Small intestine (tissue), 7 donors: ENCODE measurements at regions not wholly inside any gene's neighbourhood (a gene's known extent, or its start where the extent isn't known, plus 50 kb on each side); places are given as distances from the start of the nearest gene placed in this dataset.

Experiments
- DNase-seq, 2 donors: peaks; one replicate each; pipeline versions ENCODE4 v3.0.0 to v3.0.0-alpha.2; 2013
- FAIRE-seq: peaks from 2 replicates; lab custom pipeline; 2012; peaks lifted over from hg19 to GRCh38; lab: Jason Lieb, UNC
- H3K27ac ChIP-seq, 3 donors: one replicate each; pipeline ENCODE4 v1.5.1; 2013; ENCODE audit warnings: low read length in 2 of 3, mild to moderate bottlenecking in 2 of 3, control low read depth in 1 of 3, inconsistent platforms in 1 of 3, low read depth in 1 of 3, moderate library complexity in 1 of 3
- H3K27me3 ChIP-seq, 3 donors: one replicate each; pipeline ENCODE4 v1.6.1; 2013; ENCODE audit warnings: low read length in 3 of 3, inconsistent platforms in 1 of 3; ENCODE audit not compliant: control insufficient read depth in 3 of 3, insufficient read depth in 3 of 3
- H3K36me3 ChIP-seq, 3 donors: one replicate each; pipeline ENCODE4 v1.6.1; 2013; ENCODE audit warnings: low read length in 3 of 3, inconsistent platforms in 1 of 3, low read depth in 1 of 3, mild to moderate bottlenecking in 1 of 3, moderate library complexity in 1 of 3; ENCODE audit not compliant: control insufficient read depth in 3 of 3, insufficient read depth in 2 of 3
- H3K4me1 ChIP-seq, 3 donors: one replicate each; pipeline ENCODE4 v1.6.1; 2013; ENCODE audit warnings: low read length in 2 of 3, inconsistent platforms in 1 of 3, low read depth in 1 of 3, mild to moderate bottlenecking in 1 of 3, moderate library complexity in 1 of 3; ENCODE audit not compliant: control insufficient read depth in 3 of 3, insufficient read depth in 2 of 3
- H3K4me3 ChIP-seq, 3 donors: one replicate each; pipeline ENCODE4 v1.5.1; 2013; ENCODE audit warnings: low read length in 3 of 3, control low read depth in 1 of 3, inconsistent platforms in 1 of 3, low read depth in 1 of 3, mild to moderate bottlenecking in 1 of 3, moderate library complexity in 1 of 3
- H3K9me3 ChIP-seq, 2 donors: one replicate each; pipeline ENCODE4 v1.6.1; 2013; ENCODE audit warnings: low read depth in 1 of 2, low read length in 1 of 2; ENCODE audit not compliant: control insufficient read depth in 2 of 2, insufficient read depth in 1 of 2
- WGBS, 3 donors: extraction: QIAGEN DNeasy Blood & Tissue Kit; methylation state at CpG; one replicate each; pipeline ENCODE4 v1.1.7; 2013; 5-methylcytosine and 5-hydroxymethylcytosine counted together
- donor health status: healthy with polysubstance abuse.
- donor health status: control.
- donor health status: control.
- donor health status: Bipolar disorder and iron deficiency.
- donor health status: healthy.

DNA sequence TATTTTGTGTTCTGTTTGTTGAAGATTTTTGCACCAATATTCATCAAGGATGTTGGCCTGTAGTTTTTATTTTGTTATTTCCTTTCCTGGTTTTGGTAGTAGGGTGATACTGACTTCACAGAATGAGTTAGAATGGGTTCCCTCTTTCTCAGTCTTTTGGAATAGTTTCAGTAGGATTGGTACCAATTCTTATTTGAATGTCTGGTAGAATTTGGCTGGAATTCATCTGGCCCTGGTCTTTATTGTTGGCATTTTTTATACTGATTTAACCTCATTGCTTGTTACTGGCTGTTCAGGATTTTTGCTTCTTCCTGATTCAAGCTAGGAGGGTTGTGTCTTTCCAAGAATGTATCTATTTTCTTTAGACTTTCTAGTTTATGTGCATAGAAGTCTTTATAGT, 263.7 kb downstream of the SOX11 start:
- H3K27me3 ChIP-seq = no peaks in the 10 kb centered on the region
- no peaks in the 10 kb centered on the region for H3K36me3 ChIP-seq
- no peak overlapping the region for H3K4me3 ChIP-seq
- no peaks in the 10 kb centered on the region for H3K4me1 ChIP-seq
- no peaks in the 10 kb centered on the region for H3K9me3 ChIP-seq
- no peak for DNase-seq
- H3K27ac ChIP-seq = no peak overlapping the region
- FAIRE-seq = no peak

DNA sequence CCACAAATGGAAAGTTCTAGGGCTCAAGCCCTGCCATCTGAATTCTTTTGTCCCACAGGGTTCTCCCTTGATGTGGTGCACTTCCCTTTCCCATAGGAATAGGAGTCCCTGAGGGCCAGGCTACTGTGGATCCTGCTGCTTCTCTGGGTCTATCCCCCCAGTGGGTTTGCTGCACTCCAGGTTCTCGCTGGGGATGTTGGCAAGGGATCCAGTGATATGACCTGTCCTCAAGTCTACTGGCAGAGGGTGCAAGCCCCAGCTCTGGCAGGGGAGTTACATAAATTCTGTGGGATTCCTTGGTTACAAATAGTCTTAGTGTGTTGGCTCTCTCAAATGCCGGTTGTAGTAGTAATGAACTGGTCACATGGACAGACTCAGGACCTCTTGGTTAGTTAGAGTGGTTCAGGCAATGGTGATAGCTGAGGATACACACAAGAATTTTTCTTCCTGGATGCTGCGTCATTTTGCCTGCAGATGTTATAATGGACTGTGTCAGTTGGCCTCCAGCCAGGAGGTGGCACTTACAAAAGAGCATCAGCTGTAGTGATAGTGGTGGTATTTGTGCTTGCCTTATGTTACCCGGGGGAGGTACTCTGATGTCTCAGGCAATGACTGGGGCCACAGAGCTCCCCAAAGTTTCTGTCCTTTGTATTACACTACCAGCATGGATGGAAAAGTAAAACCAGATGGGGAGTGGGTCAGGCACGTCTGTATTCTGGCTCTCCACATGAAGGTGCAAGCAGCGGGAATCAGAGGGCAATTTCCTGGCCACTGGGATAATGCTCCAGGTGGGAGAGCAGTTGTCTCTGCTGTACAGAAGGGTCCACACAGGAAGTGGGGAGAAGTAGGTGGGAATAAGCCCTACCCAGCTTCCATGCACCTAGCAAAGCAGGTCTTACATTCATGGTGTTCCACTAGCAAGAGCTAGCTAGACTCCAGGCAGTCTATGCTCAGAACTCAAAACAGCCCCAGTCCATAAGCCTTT, 267.9 kb downstream of the SOX11 start:
- H3K27ac ChIP-seq = no peak overlapping the region
- DNase-seq (no peak), FAIRE-seq (no peak)
- no peaks in the 10 kb centered on the region for H3K36me3 ChIP-seq
- WGBS, 3 donors = 72 to 83% (median 78%) methylated on average over 6 of the region's 6 CpGs
- H3K9me3 ChIP-seq = peaks cover 0 to 2% of the 10 kb centered on the region in 2 donors
- no peaks in the 10 kb centered on the region for H3K27me3 ChIP-seq
- H3K4me1 ChIP-seq = no peaks in the 10 kb centered on the region
- H3K4me3 ChIP-seq = no peak overlapping the region

DNA sequence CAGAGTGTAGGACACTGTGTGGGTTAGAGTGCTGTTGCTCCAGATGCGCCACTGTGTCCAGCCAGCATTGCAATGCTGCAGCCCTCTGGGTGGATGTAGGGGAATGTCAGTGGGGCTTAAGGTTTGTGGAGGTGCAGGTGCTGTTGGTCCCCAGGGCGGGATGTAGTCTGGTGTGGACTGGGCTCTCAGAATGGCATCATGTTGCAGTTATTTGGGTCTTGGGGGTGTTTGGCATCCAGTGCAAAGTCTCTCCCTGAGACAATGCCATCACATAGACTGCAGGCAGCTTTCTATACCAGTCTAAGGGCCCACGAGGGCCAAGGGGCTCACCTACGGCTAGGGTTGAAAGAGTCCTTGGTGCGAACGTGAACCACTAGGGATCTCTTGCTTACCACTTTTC, 275.3 kb downstream of the SOX11 start:
- H3K27ac ChIP-seq = no peak overlapping the region
- no peak overlapping the region for H3K4me3 ChIP-seq
- no peaks in the 10 kb centered on the region for H3K27me3 ChIP-seq
- WGBS, 3 donors = 80 to 95% (median 93%) methylated on average over 6 of the region's 6 CpGs
- FAIRE-seq (no peak), DNase-seq (no peak)
- peaks cover 2% of the 10 kb centered on the region in 2 donors for H3K9me3 ChIP-seq
- no peaks in the 10 kb centered on the region for H3K36me3 ChIP-seq
- no peaks in the 10 kb centered on the region for H3K4me1 ChIP-seq

DNA sequence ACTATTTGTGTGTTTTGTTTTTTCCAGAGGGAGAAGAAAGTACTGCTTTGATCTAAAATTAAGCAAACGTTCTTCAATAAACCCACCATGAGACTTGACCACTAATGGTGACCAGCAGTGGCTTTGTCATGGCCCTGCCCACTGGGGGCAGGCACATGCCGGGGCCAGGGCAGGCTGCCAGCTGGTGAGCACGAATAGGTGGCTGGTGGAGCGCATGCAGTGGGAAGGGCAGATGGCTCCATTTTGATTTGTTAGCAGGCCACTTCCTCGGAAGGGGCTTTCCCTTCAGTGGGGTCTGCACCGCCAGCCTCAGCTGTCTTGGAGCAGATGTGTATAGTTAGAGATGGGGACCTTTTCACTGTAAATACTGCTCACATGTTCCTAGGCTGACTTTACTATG, 277.1 kb downstream of the SOX11 start:
- H3K4me3 ChIP-seq = no peak overlapping the region
- H3K9me3 ChIP-seq = peaks cover 0 to 2% of the 10 kb centered on the region in 2 donors
- FAIRE-seq (no peak), DNase-seq (no peak)
- no peaks in the 10 kb centered on the region for H3K4me1 ChIP-seq
- H3K36me3 ChIP-seq = no peaks in the 10 kb centered on the region
- H3K27ac ChIP-seq = no peak overlapping the region
- 76 to 79% (median 76%) methylated on average over 6 of the region's 6 CpGs for WGBS, 3 donors
- H3K27me3 ChIP-seq = no peaks in the 10 kb centered on the region

DNA sequence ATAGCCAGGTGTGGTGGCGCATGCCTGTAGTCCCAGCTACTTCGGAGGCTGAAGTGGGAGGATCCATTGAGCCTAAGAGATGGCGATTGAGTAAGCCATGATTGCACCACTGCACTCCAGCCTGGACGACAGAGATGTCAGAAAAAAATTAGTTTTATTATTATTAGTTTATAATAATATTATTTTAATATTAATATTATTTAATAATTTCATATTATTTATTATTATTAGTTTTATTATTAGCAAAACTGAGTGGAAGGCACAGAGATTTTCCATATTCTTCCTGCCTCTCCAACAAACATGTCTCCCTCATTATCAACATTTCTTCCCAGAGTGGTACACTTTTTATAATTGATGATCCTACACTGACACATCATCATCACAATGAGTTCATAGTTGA, 278.2 kb downstream of the SOX11 start:
- Histone ChIP-seq H3K4me1 (no peaks in the 10 kb centered on the region), H3K9me3 (peaks cover 0 to 2% of the 10 kb centered on the region in 2 donors), H3K27me3 (no peaks in the 10 kb centered on the region), H3K4me3 (no peak overlapping the region), H3K27ac (no peak overlapping the region), H3K36me3 (no peaks in the 10 kb centered on the region)
- DNase-seq (no peak), FAIRE-seq (no peak)
- WGBS, 3 donors = 71 to 82% (median 80%) methylated on average over 4 of the region's 4 CpGs

DNA sequence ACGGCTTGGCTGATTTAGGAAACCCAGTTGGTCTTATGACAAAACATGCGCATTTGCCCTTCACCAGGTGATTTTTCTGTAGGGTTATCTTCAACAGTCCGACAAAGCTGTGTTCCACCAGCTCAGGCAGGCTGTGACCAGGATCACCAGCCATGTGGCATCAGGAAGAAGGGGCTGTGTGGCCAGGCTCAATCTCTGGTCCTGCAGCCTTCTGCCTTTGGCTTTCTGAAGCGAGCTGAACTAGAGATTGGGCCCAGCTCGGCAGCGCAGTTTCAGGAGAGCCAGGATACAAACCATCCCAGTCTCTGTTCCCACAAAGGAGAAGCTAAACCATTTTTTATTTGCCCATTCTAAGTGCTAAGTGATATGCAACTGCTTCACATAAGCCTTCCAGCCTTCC, 282.3 kb downstream of the SOX11 start:
- Histone ChIP-seq H3K36me3 (no peaks in the 10 kb centered on the region), H3K4me1 (no peaks in the 10 kb centered on the region), H3K4me3 (no peak overlapping the region), H3K9me3 (no peaks in the 10 kb centered on the region), H3K27ac (no peak overlapping the region), H3K27me3 (no peaks in the 10 kb centered on the region)
- DNase-seq (no peak), FAIRE-seq (no peak)
- WGBS, 3 donors = 84 to 95% (median 93%) methylated on average over 6 of the region's 6 CpGs

DNA sequence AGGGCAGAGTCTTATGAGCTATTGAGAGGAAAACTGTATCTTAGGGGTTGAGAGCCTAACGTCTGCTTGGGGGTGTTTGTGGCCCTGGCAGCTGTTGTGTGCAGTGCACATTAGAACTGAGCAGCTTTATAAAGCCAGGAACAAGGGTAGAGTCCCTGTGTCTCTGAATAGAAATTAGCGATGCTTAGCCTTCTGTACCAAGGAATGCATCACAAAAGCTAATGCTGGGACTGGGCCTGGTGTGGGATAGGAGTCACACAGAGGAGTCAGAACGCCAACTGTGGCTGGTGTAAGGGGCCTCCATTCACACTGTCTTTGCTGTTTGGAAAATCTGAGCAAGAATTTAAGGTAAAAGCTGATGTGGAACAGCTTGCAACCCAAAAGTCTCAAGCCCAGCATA, 283.2 kb downstream of the SOX11 start:
- DNase-seq = no peak
- Histone ChIP-seq H3K4me1 (no peaks in the 10 kb centered on the region), H3K36me3 (no peaks in the 10 kb centered on the region), H3K4me3 (no peak overlapping the region), H3K27ac (no peak overlapping the region), H3K9me3 (no peaks in the 10 kb centered on the region), H3K27me3 (no peaks in the 10 kb centered on the region)
- WGBS, 3 donors = 77 to 85% (median 77%) methylated on average over 3 of the region's 3 CpGs
- FAIRE-seq = no peak

DNA sequence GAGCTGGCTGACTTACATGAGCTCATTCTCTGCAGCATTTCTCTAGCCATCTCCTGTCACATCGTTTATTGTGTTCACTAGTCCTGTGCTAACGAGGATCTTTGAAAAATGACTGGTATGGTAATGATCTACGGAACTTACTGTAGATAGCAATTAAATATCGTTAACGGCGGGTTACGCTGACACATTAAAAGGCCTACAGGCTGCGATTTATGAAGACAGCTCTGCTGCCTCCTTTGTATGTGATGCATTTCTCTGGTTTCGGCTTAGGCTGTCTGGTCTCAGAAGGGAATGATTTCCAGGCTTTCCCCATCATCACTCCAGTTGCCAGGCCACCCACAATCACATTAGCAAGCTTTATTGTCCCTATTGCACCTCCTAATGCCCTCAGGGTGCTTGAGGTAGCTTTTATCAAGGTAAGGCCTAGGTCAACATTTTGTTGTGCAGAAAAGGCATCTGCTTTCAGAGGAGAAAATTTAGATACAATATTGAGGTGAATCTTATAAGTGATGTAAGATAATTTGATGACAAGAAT, 284.4 kb downstream of the SOX11 start:
- Histone ChIP-seq H3K4me1 (no peaks in the 10 kb centered on the region), H3K9me3 (no peaks in the 10 kb centered on the region), H3K4me3 (no peak overlapping the region), H3K36me3 (no peaks in the 10 kb centered on the region), H3K27me3 (peaks cover 0 to 4% (median 0%) of the 10 kb centered on the region in 3 donors), H3K27ac (no peak overlapping the region)
- DNase-seq (no peak), FAIRE-seq (no peak)
- 89 to 91% (median 91%) methylated on average over 9 of the region's 9 CpGs for WGBS, 3 donors
